A549 (cell line): ENCODE measurements at regions not wholly inside any gene's neighbourhood (a gene's known extent, or its start where the extent isn't known, plus 50 kb on each side); places are given as distances from the start of the nearest gene placed in this dataset.

Experiments used
- MAFK ChIP-seq: fragments of 450-650 bp; IDR thresholded peaks from 2 replicates; pipeline ENCODE4 v1.6.1; 2014; ENCODE audit not compliant: partially characterized antibody
- POLR2A ChIP-seq: IDR thresholded peaks from 2 replicates; pipeline ENCODE4 v1.6.1; 2012; ENCODE audit warnings: mild to moderate bottlenecking, low read length
- RAD21 ChIP-seq, 2 experiments: fragments of >200 bp in 1 of 2; sonication (Bioruptor Twin) in 1 of 2; formaldehyde crosslinking in 1 of 2; IDR thresholded peaks in 1 of 2; conservative IDR thresholded peaks in 1 of 2; 2 replicates in 1 of 2; 3 replicates in 1 of 2; pipeline ENCODE4 v1.6.1; 2012 to 2018; ENCODE audit warnings: inconsistent platforms in 1 of 2

- TF ChIP-seq MAFK: no peak
- TF ChIP-seq POLR2A: no peak
- no peak for TF ChIP-seq RAD21 (conservative IDR thresholded peaks at IDR 0.05 in 1 of 2, IDR thresholded peaks at IDR 0.05 in 1 of 2)
These were observed 51.6 kb upstream of the C5orf46 start for GRCh38 chr5:147957901-147958300.
